ENCODE measurements at regions not wholly inside any gene's neighbourhood (a gene's known extent, or its start where the extent isn't known, plus 50 kb on each side); places are given as distances from the start of the nearest gene placed in this dataset.
A peak's percentile ranks its signal among the peaks of the same experiment; 100 is the strongest.
"Not testable (repeated sequence)": the region's sequence is repeated elsewhere in the genome, so short reads cannot be mapped to it uniquely, and the experiment has no call there.

GRCh38 chr4:33837043-33837838, 2407.1 kb downstream of the ARAP2 start:
- no peak for DNase-seq
- no peaks in the 10 kb centered on the region for H3K4me1 Mint-ChIP-seq (ENCODE audit: low read depth, unreplicated experiment)
- no peak overlapping the region for H3K4me3 Mint-ChIP-seq (ENCODE audit: unreplicated experiment)
- no peaks in the 10 kb centered on the region for H3K9me3 Mint-ChIP-seq (ENCODE audit: unreplicated experiment)
- H3K36me3 Mint-ChIP-seq (ENCODE audit: insufficient read depth, unreplicated experiment) = no peaks in the 10 kb centered on the region
- intact Hi-C loops (cut with micrococcal nuclease; ENCODE audit: unreplicated experiment) = no loop called here
- BruUV-seq (replicated peaks) = no TSS peak
- peaks cover 2% of the 10 kb centered on the region for H3K27me3 Mint-ChIP-seq (ENCODE audit: insufficient read depth, unreplicated experiment)
- ChIA-PET POLR2A (no interaction called here), CTCF (no interaction called here)
- Histone ChIP-seq H3K36me3 (ENCODE audit: control insufficient read depth, insufficient read depth, low read length) (no peaks in the 10 kb centered on the region), H3K4me1 (no peaks in the 10 kb centered on the region), H3K27me3 (replicated peaks; ENCODE audit: control insufficient read depth, insufficient read depth, low read length) (no peaks in the 10 kb centered on the region), H3K4me3 (ENCODE audit: low read depth, low read length) (no peak overlapping the region), H3K9me3 (no peaks in the 10 kb centered on the region)
- no peak for TF ChIP-seq CTCF (IDR thresholded peaks at IDR 0.05; ENCODE audit: insufficient read depth in 1 of 2, low read depth in 1 of 2, low read length in 1 of 2, severe bottlenecking in 1 of 2, unreplicated experiment in 1 of 2)
- peak overlapping the region; percentile 27 for H3K27ac Mint-ChIP-seq (ENCODE audit: unreplicated experiment)

- H3K4me1 ChIP-seq = no peaks in the 10 kb centered on the region
- CTCF ChIA-PET = no interaction called here
- H3K36me3 ChIP-seq (ENCODE audit: control insufficient read depth, insufficient read depth, low read length) = no peaks in the 10 kb centered on the region
- no peak overlapping the region for H3K4me3 ChIP-seq (ENCODE audit: low read depth, low read length)
- no peaks in the 10 kb centered on the region for H3K9me3 ChIP-seq
- peaks cover 7% of the 10 kb centered on the region for H3K9me3 Mint-ChIP-seq (ENCODE audit: unreplicated experiment)
- BruUV-seq (replicated peaks) = no TSS peak
- H3K27ac Mint-ChIP-seq (ENCODE audit: unreplicated experiment) = no peak overlapping the region
- H3K4me1 Mint-ChIP-seq (ENCODE audit: low read depth, unreplicated experiment) = no peaks in the 10 kb centered on the region
- TF ChIP-seq CTCF (IDR thresholded peaks at IDR 0.05; ENCODE audit: insufficient read depth in 1 of 2, low read depth in 1 of 2, low read length in 1 of 2, severe bottlenecking in 1 of 2, unreplicated experiment in 1 of 2) = no peak
- H3K27me3 Mint-ChIP-seq (ENCODE audit: insufficient read depth, unreplicated experiment) = no peaks in the 10 kb centered on the region
- DNase-seq = no peak
- intact Hi-C loops (cut with micrococcal nuclease; ENCODE audit: unreplicated experiment) = no loop called here
- POLR2A ChIA-PET = no interaction called here
- H3K36me3 Mint-ChIP-seq (ENCODE audit: insufficient read depth, unreplicated experiment) = peaks cover 4% of the 10 kb centered on the region
- H3K27me3 ChIP-seq (replicated peaks; ENCODE audit: control insufficient read depth, insufficient read depth, low read length) = no peaks in the 10 kb centered on the region
- no peak overlapping the region for H3K4me3 Mint-ChIP-seq (ENCODE audit: unreplicated experiment)
Observed at GRCh38 chr4:33841120-33841519, 2403.2 kb downstream of the ARAP2 start.

- ChIA-PET CTCF (no interaction called here), POLR2A (no interaction called here)
- intact Hi-C loops (cut with micrococcal nuclease; ENCODE audit: unreplicated experiment) = no loop called here
- no peaks in the 10 kb centered on the region for H3K27me3 ChIP-seq (replicated peaks; ENCODE audit: control insufficient read depth, insufficient read depth, low read length)
- Mint-ChIP-seq H3K27ac (ENCODE audit: unreplicated experiment) (no peak overlapping the region), H3K27me3 (ENCODE audit: insufficient read depth, unreplicated experiment) (no peaks in the 10 kb centered on the region), H3K4me1 (ENCODE audit: low read depth, unreplicated experiment) (no peaks in the 10 kb centered on the region), H3K9me3 (ENCODE audit: unreplicated experiment) (peaks cover 4% of the 10 kb centered on the region), H3K36me3 (ENCODE audit: insufficient read depth, unreplicated experiment) (peaks cover 2% of the 10 kb centered on the region), H3K4me3 (ENCODE audit: unreplicated experiment) (no peak overlapping the region)
- no peaks in the 10 kb centered on the region for H3K9me3 ChIP-seq
- H3K36me3 ChIP-seq (ENCODE audit: control insufficient read depth, insufficient read depth, low read length) = no peaks in the 10 kb centered on the region
- H3K4me3 ChIP-seq (ENCODE audit: low read depth, low read length) = no peak overlapping the region
- TF ChIP-seq CTCF (IDR thresholded peaks at IDR 0.05; ENCODE audit: insufficient read depth in 1 of 2, low read depth in 1 of 2, low read length in 1 of 2, severe bottlenecking in 1 of 2, unreplicated experiment in 1 of 2) = no peak
- no peaks in the 10 kb centered on the region for H3K4me1 ChIP-seq
- no peak for DNase-seq
- no TSS peak for BruUV-seq (replicated peaks)
Observed at GRCh38 chr4:33850371-33850902, 2393.9 kb downstream of the ARAP2 start.

GRCh38 chr4:33853670-33854069, 2390.6 kb downstream of the ARAP2 start:
- H3K4me1 Mint-ChIP-seq (ENCODE audit: low read depth, unreplicated experiment); BruUV-seq (replicated peaks); H3K4me3 Mint-ChIP-seq (ENCODE audit: unreplicated experiment); H3K4me3 ChIP-seq (ENCODE audit: low read depth, low read length); DNase-seq; H3K4me1 ChIP-seq; H3K36me3 ChIP-seq (ENCODE audit: control insufficient read depth, insufficient read depth, low read length); H3K36me3 Mint-ChIP-seq (ENCODE audit: insufficient read depth, unreplicated experiment); H3K9me3 ChIP-seq; H3K27me3 ChIP-seq (replicated peaks; ENCODE audit: control insufficient read depth, insufficient read depth, low read length); POLR2A ChIA-PET; H3K27ac Mint-ChIP-seq (ENCODE audit: unreplicated experiment); H3K27me3 Mint-ChIP-seq (ENCODE audit: insufficient read depth, unreplicated experiment); H3K9me3 Mint-ChIP-seq (ENCODE audit: unreplicated experiment); CTCF ChIA-PET; intact Hi-C loops (cut with micrococcal nuclease; ENCODE audit: unreplicated experiment): not testable (repeated sequence)

Measured in Caco-2 (cell line).